H1 (cell line): ENCODE measurements at regions not wholly inside any gene's neighbourhood (a gene's known extent, or its start where the extent isn't known, plus 50 kb on each side); places are given as distances from the start of the nearest gene placed in this dataset.

Experiments used
- RNF2 ChIP-seq: fragments of 200-900, 300-1000 bp; sonication (generic); IDR thresholded peaks from 2 replicates; pipeline ENCODE4 v1.7.1; 2016; ENCODE audit warnings: borderline replicate concordance, low read depth, mild to moderate bottlenecking, antibody characterized with exemption, low read length; ENCODE audit not compliant: poor library complexity, severe bottlenecking; ENCODE audit errors: missing control alignments
- SP1 ChIP-seq: IDR thresholded peaks from 2 replicates; pipeline ENCODE4 v1.6.1; 2011; ENCODE audit warnings: low read depth, low read length
- TF ChIP-seq, protein P1 (sequence below): fragments of 300-600 bp; sonication (generic); IDR thresholded peaks from 2 replicates; pipeline ENCODE4 v1.7.1; 2012; ENCODE audit warnings: low read length, moderate library complexity, mild to moderate bottlenecking, inconsistent platforms; ENCODE audit not compliant: insufficient replicate concordance

DNA sequence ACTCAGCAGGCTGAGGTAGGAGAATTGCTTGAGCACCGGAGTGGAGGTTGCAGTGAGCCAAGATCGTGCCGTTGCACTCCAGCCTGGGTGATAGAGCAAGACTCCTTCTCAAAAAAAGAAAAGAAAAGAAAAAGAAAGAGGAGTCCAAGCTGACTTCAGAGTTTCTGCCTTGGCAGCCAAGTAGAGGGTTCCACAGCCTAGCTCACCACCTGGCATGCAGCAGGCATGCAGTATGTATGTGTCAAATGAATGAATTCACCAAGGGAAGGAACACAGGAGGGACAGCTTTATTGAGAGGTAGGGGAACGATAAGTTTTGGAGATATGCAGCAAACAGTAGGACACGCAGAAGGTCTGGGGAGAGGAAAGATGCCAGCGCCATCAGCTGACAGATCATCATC is 230.4 kb downstream of the BUD13 start (continued):
- TF ChIP-seq, protein P1, sequence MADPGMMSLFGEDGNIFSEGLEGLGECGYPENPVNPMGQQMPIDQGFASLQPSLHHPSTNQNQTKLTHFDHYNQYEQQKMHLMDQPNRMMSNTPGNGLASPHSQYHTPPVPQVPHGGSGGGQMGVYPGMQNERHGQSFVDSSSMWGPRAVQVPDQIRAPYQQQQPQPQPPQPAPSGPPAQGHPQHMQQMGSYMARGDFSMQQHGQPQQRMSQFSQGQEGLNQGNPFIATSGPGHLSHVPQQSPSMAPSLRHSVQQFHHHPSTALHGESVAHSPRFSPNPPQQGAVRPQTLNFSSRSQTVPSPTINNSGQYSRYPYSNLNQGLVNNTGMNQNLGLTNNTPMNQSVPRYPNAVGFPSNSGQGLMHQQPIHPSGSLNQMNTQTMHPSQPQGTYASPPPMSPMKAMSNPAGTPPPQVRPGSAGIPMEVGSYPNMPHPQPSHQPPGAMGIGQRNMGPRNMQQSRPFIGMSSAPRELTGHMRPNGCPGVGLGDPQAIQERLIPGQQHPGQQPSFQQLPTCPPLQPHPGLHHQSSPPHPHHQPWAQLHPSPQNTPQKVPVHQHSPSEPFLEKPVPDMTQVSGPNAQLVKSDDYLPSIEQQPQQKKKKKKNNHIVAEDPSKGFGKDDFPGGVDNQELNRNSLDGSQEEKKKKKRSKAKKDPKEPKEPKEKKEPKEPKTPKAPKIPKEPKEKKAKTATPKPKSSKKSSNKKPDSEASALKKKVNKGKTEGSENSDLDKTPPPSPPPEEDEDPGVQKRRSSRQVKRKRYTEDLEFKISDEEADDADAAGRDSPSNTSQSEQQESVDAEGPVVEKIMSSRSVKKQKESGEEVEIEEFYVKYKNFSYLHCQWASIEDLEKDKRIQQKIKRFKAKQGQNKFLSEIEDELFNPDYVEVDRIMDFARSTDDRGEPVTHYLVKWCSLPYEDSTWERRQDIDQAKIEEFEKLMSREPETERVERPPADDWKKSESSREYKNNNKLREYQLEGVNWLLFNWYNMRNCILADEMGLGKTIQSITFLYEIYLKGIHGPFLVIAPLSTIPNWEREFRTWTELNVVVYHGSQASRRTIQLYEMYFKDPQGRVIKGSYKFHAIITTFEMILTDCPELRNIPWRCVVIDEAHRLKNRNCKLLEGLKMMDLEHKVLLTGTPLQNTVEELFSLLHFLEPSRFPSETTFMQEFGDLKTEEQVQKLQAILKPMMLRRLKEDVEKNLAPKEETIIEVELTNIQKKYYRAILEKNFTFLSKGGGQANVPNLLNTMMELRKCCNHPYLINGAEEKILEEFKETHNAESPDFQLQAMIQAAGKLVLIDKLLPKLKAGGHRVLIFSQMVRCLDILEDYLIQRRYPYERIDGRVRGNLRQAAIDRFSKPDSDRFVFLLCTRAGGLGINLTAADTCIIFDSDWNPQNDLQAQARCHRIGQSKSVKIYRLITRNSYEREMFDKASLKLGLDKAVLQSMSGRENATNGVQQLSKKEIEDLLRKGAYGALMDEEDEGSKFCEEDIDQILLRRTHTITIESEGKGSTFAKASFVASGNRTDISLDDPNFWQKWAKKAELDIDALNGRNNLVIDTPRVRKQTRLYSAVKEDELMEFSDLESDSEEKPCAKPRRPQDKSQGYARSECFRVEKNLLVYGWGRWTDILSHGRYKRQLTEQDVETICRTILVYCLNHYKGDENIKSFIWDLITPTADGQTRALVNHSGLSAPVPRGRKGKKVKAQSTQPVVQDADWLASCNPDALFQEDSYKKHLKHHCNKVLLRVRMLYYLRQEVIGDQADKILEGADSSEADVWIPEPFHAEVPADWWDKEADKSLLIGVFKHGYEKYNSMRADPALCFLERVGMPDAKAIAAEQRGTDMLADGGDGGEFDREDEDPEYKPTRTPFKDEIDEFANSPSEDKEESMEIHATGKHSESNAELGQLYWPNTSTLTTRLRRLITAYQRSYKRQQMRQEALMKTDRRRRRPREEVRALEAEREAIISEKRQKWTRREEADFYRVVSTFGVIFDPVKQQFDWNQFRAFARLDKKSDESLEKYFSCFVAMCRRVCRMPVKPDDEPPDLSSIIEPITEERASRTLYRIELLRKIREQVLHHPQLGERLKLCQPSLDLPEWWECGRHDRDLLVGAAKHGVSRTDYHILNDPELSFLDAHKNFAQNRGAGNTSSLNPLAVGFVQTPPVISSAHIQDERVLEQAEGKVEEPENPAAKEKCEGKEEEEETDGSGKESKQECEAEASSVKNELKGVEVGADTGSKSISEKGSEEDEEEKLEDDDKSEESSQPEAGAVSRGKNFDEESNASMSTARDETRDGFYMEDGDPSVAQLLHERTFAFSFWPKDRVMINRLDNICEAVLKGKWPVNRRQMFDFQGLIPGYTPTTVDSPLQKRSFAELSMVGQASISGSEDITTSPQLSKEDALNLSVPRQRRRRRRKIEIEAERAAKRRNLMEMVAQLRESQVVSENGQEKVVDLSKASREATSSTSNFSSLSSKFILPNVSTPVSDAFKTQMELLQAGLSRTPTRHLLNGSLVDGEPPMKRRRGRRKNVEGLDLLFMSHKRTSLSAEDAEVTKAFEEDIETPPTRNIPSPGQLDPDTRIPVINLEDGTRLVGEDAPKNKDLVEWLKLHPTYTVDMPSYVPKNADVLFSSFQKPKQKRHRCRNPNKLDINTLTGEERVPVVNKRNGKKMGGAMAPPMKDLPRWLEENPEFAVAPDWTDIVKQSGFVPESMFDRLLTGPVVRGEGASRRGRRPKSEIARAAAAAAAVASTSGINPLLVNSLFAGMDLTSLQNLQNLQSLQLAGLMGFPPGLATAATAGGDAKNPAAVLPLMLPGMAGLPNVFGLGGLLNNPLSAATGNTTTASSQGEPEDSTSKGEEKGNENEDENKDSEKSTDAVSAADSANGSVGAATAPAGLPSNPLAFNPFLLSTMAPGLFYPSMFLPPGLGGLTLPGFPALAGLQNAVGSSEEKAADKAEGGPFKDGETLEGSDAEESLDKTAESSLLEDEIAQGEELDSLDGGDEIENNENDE, result no peak
- no peak for TF ChIP-seq SP1
- no peak for TF ChIP-seq RNF2
